GM21786 (cell line): ENCODE measurements at regions not wholly inside any gene's neighbourhood (a gene's known extent, or its start where the extent isn't known, plus 50 kb on each side); places are given as distances from the start of the nearest gene placed in this dataset.

Experiments used
- ATAC-seq: cut with Tn5 transposase; IDR thresholded peaks from one replicate; pipeline ENCODE4 v1.9.1; 2021; ENCODE audit not compliant: unreplicated experiment

DNA sequence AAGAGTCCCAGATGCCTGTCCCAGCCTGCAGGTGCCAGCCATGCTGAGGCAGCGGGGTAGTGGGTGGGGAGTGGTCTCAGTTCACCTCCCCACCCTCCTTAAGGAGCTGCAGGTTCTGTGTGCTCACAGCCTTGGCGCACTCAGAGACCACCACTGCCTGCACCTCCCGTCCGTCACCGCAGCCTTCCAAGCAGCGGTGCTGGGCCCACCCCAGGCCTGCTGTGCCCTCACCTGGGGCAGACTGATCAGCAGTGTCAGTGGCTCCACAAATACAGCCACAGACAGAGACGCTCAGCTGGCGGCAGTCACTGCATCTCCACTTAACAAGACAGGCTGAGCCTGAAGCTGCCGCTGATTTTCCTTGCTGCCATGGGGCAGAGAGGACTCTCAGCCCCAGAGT, 120.2 kb downstream of the RFLNA start:
- ATAC-seq, result no peak

DNA sequence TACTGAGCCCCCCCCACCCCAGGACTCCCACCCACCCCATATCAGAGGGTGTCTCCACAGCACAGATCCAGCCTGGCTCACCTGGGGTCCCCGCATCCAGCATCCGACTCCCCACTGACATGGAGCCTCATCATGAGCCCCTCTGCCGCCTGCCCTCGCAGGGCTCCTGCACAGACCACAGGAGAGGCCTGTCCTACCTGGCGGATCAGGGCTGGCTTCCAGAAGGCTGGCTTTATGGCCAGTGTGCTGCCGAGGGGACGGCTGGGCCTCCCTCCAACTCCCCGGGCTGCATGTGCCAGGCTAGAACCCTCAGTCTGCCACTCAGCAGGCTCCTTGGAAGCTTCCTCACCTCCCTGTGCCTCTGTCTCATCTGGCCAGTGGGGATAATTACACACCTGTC, 119.0 kb downstream of the RFLNA start:
- ATAC-seq, result no peak

DNA sequence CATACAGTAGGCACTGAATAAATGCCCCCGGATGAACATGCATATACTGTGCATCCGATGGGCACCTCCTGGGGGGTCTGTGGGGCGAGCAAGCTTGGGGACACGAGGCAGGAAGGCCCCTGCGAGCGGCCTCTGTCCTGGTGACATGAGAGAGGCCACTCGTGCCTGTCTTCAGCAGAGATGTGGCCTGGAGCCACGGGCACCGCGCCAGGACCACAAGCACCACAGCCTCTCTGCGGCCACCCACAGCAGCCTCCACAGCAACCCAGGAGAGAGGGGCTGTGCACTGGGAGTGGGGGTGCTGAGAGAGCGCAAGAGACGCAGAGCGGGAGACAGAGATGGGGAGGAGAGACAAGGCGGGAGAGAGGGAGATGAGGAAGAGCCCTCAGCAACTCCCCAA, 118.5 kb downstream of the RFLNA start:
- ATAC-seq, result no peak

DNA sequence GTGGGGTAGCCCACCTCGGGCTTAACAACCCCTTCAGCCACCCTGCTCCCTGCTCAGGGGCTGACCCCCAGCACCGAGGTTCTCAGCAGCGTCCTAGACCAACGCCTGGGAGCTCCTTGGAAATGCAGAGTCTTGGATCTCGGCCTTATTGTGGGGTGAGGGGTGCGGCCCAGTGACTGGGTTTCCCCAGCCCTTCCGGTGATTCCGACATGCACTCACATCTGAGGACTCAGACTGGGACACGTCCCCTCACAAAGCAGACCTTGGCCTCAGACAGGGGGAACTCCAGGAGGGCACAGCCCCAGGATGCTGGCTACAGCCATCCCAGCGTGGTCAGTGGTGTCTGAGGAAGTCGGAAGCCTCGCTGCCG, 117.7 kb downstream of the RFLNA start:
- ATAC-seq, result no peak

DNA sequence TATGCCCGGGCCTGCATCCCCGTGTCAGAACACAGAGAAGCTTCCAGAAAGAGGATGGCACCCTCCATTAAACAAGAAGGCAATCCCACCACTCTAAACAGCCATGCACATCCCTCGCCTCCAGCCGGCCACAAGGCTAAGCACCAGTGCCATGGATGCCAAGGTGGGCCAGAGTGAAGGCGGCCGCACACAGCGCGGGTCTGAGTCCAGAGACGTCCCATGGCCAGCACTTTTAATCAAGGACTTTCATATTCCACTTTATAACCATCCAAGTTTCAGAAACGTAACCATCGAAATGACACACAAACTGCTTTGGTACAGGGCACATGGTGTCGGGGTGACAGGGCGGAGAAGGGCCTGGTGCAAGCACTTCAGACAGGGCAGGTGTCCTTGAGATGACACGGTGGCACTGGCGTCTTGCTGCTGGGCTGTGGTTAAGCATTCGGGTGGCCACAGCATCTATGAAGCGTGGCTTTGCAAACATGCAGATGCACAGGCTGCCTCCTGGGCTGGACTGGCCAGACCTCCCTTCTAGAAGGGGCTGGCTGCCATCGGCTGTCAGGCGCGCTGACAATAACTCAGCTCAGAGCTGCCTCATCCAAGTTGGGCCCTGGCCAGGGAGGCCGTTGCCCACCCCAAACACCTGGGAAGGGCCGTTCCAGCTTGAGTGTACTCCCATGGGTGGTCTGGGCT, 117.2 kb downstream of the RFLNA start:
- no peak for ATAC-seq

DNA sequence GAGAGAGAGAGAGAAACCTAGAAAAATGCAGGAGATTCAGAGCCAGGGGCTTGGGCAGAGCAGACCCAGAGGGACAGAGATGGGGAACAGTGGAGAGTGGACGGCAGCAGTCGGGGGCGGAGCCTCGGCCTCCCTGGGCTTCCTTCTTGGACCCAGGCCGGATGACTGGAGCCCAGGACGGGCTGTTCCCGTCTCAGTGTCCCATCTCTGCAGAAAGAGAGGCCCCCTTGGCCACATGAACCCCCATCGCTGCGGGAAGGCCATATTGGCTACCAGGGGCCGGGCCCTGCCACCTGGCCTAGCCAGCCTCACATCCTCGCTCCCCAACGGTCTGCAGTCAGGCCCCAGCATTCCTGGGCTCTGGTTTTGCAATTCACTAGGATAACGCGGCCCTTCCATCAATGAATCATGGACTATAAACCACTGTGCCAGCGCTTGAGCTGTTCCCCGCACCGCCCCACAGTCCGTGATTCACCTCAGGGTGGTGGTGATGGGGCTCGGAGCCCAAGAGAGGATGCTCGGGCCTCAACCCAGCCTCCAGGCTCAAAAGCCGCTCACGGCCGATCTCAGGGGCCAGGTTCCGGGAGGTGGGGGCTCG, 116.5 kb downstream of the RFLNA start:
- ATAC-seq, result no peak

DNA sequence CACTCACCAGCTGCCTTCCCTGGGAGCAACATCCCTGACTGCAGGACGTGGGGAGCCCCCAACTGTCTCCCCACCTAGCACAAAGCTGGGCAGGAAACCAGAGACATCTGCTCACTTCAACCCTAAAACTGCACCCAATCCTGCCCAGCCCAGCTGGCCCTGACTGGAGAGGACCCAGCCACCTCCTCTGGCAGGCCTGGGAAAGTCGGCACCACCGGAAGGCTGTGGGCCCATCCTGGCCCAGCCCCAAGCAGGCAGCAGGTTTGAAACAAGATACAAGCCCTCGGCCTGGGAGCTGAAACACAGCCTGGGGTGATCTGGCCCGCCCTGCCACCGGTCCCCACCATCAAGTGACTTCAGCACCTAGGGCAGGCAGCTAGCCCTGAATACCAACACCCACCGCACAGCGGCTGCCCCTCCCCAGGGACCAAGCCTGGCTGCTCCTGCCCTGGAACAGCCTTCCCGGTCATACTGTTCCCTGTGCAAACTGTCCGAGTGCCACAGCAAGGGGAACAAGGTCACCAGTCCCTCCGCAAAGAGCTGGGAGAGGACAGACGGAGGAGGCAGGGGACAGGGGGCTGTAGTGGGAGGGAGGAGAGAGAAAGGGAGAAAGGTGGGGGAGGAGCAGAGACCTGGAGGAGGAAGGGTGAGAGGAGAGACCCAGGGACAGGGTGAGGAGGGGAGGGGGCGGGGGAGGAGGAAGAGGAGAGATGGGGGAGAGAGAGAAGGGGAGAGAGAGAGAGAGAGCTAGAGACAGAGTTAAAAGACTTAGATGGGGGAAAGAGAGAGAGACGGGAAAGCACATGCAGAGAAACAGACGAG, 115.7 kb downstream of the RFLNA start:
- ATAC-seq, result no peak

DNA sequence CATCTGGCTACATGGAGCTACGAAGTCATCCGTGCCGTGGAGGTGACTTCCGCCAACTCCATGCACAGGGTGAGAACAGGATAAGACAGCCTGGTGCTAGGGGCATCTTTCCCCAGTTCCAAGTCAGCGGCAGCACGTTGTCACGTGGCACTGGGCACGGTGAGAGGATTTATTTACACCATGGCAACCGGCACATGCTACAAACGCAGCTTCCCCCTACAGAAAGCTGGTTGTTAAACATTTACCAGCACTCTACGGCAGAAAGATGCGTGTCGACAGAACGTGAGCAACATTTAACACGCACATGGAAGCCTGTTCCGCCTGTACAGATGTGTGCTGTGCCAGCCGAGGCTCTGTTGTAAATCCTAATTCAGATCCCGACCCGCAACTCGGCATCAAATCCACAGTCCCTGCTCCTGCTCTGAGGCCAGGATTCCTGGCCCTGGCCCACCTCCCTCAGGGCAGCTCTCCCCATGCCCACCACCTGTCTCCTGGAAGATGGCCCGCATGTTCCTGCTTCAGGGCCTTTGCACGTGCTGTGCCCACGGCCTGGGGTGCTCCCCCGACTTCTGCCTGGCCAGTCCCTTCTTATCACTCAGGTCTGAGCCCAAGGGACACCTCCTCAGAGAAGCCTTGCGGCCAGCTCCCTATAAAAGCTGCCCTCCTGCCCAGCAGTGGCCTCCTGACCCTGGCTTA, 114.1 kb downstream of the RFLNA start:
- no peak for ATAC-seq

DNA sequence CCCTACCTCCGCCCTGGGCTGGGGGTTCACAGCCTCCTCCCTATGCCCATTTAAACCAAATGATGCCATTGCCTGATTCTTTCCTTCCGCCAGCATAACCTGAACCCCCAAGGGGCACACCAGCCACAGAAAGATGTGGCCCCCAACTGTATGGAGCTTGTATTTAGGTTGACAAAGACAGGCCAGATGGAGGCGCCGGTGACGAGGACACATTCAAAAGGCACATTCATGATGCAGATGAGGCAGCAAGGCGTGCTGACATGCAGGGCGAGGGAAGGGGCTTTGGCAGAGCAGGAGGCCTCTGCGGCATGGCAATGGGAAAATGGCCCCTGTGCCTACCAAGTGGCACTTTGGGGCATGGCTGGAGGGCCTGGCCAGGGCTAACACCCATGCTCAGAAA, 112.2 kb downstream of the RFLNA start:
- ATAC-seq, result no peak

DNA sequence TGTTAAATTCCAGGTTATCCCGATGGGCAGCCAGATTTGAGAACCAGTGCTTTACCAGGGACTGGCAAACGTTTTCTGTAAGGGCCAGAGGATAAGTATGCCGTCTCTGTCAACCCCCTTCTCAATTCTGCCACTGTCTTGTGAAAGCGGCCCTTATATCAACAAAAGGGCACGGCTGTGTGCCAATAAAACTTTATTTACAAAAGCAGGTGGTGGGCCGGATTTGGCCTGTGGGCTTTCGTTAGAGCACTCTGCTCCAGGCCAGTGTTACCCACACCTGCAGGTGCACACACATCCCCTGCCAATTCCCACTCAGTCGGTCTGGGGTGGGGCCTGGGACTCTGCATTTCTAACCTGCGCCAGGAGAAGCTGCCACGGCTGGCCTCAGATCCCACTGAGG, 111.2 kb downstream of the RFLNA start:
- no peak for ATAC-seq

DNA sequence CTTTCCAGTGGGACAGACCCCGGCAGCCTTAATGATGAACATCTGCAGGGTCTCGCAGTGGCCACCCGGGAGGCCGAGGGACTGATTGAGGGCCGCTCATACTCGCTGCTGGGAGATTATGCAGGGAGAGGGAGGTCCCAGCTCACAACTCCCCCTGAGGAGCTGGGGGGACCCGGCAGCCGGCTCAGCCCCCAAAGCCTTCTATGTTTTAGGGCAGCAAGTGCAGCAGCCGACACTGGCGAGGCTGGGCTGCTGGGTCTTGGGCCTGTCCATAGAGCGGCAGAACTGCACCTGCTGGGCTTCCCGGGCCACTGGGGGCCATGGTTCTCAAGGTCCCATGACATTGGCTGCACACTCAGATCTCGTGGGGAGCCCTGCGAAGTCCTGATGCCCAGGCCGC, 110.7 kb downstream of the RFLNA start:
- ATAC-seq, result no peak

DNA sequence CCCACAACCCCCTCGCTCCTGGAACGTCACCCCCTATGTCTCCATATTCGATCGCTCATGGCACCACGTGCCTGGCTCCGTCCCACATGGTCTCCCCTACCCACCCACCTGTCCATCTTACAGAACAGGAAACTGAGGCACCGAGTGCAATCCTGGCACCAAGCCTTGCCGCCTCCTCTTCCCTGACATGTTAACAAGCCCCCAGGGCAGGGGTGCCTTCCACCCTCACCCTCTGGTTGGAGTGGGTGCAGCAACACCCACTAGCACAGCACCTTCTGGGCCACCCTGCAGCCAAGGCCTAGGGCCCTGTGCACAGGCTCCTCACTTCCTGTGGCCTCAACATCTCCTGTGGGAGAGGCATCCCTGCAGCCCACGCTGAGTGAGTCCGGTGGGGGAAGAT, 110.3 kb downstream of the RFLNA start:
- ATAC-seq, result no peak

DNA sequence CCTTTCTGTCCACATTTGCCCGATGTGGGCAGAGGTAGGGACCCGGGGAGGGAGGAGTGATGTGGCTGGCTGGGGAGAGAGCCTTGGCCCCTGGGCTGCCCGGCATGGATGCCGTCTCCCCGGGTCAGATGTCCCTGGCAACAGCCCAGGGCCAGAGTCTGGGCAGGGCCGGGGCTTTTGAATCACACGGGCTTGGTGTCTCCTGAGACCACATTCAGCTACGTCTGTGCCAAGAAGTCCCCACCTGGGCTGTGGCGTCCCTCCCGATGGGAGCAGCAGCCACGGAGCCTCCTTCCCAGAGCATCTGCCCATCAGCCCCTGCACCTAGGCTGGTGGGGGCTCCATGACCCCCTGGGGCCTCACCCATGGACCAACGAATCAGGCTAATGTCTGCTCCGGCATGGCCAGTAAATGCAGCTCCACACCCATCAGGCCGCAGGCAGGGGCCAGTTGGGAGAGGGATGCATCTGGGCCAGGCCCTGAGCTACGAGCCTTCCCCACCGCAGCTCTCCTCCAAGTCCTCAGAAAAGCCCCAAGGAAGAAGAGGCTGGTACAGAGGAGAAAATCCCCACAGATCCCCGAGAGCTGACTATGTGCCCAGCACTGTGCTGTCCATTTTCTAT, 109.4 kb downstream of the RFLNA start:
- no peak for ATAC-seq

DNA sequence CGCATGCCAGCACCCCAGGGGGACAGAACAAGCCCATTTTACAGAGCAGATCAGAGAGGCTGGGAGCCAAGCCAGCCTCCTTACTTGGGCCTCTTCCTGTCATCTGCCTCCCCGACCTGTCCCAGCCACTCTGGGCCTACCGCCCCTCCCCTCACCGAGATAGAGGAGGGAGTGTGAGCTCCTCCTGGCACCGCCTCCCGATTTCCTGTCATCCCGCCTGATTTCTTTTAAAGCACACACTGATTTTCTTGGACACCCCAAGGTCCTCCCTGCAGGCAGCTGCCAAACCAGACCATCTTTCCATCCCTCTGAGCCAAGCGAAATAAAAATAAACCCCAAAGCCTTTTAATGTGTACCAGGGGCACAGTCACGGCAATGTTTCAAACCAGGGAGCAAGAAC, 108.4 kb downstream of the RFLNA start:
- ATAC-seq, result no peak

DNA sequence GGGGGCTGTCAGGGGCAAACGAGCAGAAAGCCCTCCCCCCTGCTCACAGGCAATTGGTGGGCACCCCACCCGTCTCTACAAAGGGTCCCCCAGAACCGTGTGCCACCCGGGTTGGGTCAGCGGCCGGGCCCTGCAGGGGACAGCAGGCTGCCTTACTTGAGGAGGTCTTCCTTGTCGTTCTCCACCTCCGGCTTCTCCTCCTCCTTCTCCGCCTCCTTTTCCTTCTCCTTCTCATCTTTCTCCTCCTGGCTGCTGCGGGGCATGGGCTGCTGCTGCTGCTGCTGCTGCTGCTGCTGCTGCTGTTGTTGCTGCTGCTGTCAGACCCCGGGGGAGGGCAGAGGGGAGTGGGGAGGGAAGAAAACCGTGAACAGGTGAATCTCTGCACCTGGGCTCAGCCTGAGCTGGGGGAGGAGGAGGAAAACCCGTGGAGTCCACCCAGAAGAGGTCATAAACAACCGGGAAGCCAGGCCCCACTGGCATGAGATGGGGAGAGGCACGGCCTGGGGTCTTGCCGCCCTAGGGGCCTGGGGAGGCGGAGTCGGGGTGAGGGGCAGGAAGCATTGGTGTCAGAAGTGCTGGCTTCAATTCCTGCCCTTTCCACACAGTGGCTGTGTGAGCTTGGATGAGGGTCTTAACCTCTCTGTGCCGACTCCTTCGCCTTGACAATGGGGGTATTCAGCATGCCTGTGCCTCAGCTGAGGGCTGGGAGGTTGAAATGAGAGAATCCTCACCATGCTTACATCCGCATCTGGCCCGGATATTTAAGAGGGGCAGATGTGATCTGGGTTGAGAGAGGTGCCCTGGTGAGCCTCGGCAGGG, 107.6 kb downstream of the RFLNA start:
- no peak for ATAC-seq

DNA sequence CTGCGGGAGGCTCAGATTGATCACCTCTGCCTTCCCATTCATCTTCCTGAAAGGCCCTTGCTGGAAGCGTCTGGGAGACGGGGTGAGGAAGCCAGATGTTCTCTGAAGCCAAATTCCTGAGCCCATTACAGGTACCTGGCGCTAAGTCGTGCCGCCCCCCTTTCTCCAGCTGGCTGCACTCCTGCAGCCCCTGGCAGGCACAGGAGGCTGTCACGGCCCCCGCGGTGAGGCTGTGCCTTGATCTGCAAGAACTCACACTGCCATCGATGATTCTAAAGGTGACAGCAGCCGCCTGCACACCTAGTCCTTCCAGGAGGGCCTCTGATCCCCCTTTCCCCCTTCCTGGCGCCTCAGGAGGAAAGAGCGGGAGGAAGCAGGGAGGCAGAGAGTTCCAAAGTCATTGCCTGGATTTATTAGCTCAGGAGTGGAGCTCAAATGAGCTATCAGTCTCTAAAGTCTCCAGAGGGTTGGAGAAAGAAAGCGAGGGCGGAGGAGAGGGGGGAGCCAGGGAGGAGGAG, 106.9 kb downstream of the RFLNA start:
- ATAC-seq, result no peak

DNA sequence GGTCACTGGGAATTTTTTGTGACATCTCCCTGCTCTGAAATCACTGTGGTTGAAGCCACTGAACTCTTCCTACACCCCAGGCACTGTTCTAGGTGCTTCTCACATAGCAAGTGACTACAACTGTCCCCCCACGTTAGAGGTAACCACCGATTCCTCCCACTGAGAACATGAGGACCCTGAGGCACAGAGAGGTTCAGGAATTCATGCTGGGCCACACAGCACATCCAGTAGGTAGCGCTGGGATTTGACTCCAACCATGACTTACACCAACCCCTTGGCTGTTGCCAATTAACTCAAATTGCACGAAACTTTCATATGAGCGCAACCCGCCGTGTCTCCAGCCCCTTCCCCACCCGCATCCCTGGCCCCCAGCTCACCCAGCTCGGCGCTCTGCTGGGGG, 105.2 kb downstream of the RFLNA start:
- ATAC-seq, result no peak

DNA sequence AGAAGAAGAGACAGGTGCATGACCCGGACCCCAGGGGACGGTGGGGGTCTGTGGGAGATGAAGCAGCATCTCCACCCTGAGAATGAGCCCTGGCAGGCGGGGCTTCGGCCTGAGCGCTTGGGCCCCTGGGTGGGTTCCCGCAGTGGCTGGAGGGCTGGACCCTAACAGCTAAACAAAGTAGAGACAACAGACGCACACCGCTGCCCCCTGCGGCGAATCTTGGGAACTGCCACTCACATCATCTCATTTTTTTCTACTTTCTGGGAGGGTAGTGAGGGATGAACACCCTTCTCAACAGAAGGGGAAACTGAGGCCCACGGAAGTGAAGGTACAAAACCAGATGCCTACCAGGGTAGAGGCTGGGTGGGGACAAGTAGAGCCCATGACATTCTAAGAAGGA, 104.7 kb downstream of the RFLNA start:
- no peak for ATAC-seq

DNA sequence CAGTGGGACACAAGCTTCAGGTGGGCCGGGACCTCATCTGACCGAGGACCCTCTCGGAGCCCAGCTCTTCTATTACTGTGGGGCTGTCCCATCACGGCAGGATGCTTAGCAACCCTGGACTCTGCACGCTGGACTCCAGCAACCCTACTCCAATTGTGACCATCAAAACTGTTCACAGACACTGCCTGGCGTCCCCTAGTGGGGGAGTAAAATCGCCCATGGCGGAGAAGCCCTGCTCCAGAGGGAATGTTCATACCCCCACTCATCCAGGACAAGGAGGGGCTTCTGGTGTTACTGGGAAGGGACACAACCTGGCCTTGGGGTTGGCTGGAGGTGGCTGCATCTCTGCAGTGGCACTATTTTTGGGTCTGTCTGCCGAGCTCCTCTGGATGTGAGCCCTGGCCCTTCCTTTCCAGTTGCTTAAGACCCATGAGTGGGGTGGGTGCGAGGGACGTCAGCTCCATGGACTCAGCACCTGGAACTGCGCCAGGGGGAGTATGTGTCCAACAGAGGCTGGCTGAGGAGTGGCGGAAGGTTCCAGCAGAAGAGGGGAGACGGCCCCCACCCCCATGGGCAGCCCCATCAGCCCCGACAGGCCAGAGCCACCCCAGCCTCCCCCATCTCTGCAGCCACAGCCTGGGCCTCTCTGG, 103.8 kb downstream of the RFLNA start:
- ATAC-seq, result no peak
